GM12878 (cell line): ENCODE measurements at regions not wholly inside any gene's neighbourhood (a gene's known extent, or its start where the extent isn't known, plus 50 kb on each side); places are given as distances from the start of the nearest gene placed in this dataset.

Experiments
- ATAC-seq: fragments of 200-7000 bp; cut with Tn5 transposase; 3 replicates; pipeline ENCODE4 v1.9.1; 2020; ENCODE audit warnings: mild to moderate bottlenecking, moderate library complexity
- BruUV-seq: library from RNA; stranded (reverse); fragments of 400-500 nt; replicated peaks from 2 replicates; lab custom pipeline; 2021; lab: Mats Ljungman, UMichigan
- CTCF ChIA-PET: fragments of 300-600 bp; sonication (Branson Sonifier 250); formaldehyde crosslinking; extraction: SDS; loops from one replicate; lab custom pipeline; 2021; ENCODE audit warnings: inconsistent platforms; lab: Yijun Ruan, JAX
- POLR2A ChIA-PET: fragments of 350-600 bp; formaldehyde crosslinking; extraction: SDS; loops from one replicate; lab custom pipeline; 2021; ENCODE audit warnings: inconsistent platforms; lab: Charles Lee
- RAD21 ChIA-PET: fragments of 300-600 bp; sonication (Branson Sonifier 250); formaldehyde crosslinking; loops from one replicate; lab custom pipeline; 2023; ENCODE audit warnings: antibody characterized with exemption; ENCODE audit not compliant: unreplicated experiment; lab: Charles Lee
- SMC1A ChIA-PET: fragments of 300-600 bp; sonication (Branson Sonifier 250); formaldehyde crosslinking; loops from one replicate; lab custom pipeline; 2023; ENCODE audit not compliant: unreplicated experiment, uncharacterized antibody; lab: Charles Lee
- DNase-seq: peaks from one replicate; pipeline ENCODE4 v3.0.0-alpha.2; 2011; ENCODE audit warnings: low read depth, low spot score
- FAIRE-seq: peaks from 3 replicates; lab custom pipeline; 2011; peaks lifted over from hg19 to GRCh38; lab: Jason Lieb, UNC
- H2AFZ ChIP-seq: 2 replicates; pipeline ENCODE4 v1.6.0; 2011; ENCODE audit warnings: low read depth, low read length, control low read depth; ENCODE audit not compliant: control insufficient read depth
- H3K27ac ChIP-seq: 2 replicates; pipeline ENCODE4 v1.5.1; 2011; ENCODE audit warnings: control low read depth; ENCODE audit not compliant: control insufficient read depth, insufficient read depth
- H3K27me3 ChIP-seq, 2 experiments: replicated peaks in 1 of 2; 2 replicates each; pipeline versions ENCODE4 v1.6.0 to v1.6.1; 2011; ENCODE audit warnings: low read length in 1 of 2; ENCODE audit not compliant: control insufficient read depth in 2 of 2, insufficient read depth in 2 of 2
- H3K36me3 ChIP-seq, 2 experiments: 2 replicates each; pipeline ENCODE4 v1.5.1; 2011; ENCODE audit warnings: low read length in 1 of 2; ENCODE audit not compliant: control insufficient read depth in 2 of 2, insufficient read depth in 2 of 2
- H3K4me1 ChIP-seq: 2 replicates; pipeline ENCODE4 v1.6.1; 2011; ENCODE audit warnings: mild to moderate bottlenecking, low read length, moderate library complexity, mixed read lengths; ENCODE audit not compliant: control insufficient read depth, insufficient read depth
- H3K4me2 ChIP-seq: 2 replicates; pipeline ENCODE4 v1.6.0; 2011; ENCODE audit warnings: control low read depth; ENCODE audit not compliant: control insufficient read depth, insufficient read depth
- H3K4me3 ChIP-seq: fragments of 200-600 bp; sonication (generic); 2 replicates; pipeline ENCODE4 v1.5.1; 2016
- H3K79me2 ChIP-seq: 2 replicates; pipeline ENCODE4 v1.6.0; 2011; ENCODE audit warnings: low read length; ENCODE audit not compliant: control insufficient read depth, insufficient read depth
- H3K9ac ChIP-seq: 2 replicates; pipeline ENCODE4 v1.8.0; 2011; ENCODE audit warnings: low read length, control low read depth, mixed read lengths; ENCODE audit not compliant: control insufficient read depth, insufficient read depth
- H3K9me3 ChIP-seq: replicated peaks from 3 replicates; pipeline ENCODE4 v1.5.1; 2011; ENCODE audit warnings: mild to moderate bottlenecking, low read length; ENCODE audit not compliant: control insufficient read depth, insufficient read depth
- H4K20me1 ChIP-seq: 2 replicates; pipeline ENCODE4 v1.6.0; 2011; ENCODE audit not compliant: control insufficient read depth, insufficient read depth
- ASH2L ChIP-seq: fragments of 300-600, 200-600 bp; sonication (generic); IDR thresholded peaks from 2 replicates; pipeline ENCODE4 v1.6.1; 2017; ENCODE audit warnings: low read depth, mild to moderate bottlenecking, borderline replicate concordance
- BCL11A ChIP-seq: IDR thresholded peaks from 2 replicates; pipeline ENCODE4 v1.6.1; 2011; ENCODE audit warnings: low read depth, low read length
- BRCA1 ChIP-seq: IDR thresholded peaks from 2 replicates; pipeline ENCODE4 v1.6.1; 2011; ENCODE audit warnings: low read depth, low read length, improper control_type of control experiment
- CBFB ChIP-seq: IDR thresholded peaks from 2 replicates; pipeline ENCODE4 v1.6.1; 2016; ENCODE audit warnings: antibody characterized with exemption, low read depth
- ESRRA ChIP-seq: IDR thresholded peaks from 2 replicates; pipeline ENCODE4 v1.6.1; 2012; ENCODE audit warnings: mild to moderate bottlenecking, low read length, improper control_type of control experiment
- FOS ChIP-seq: IDR thresholded peaks from 3 replicates; pipeline ENCODE4 v1.6.1; 2011; ENCODE audit warnings: borderline replicate concordance; ENCODE audit not compliant: insufficient read length; ENCODE audit errors: extremely low read depth
- JUNB ChIP-seq: IDR thresholded peaks from 2 replicates; pipeline ENCODE4 v1.6.1; 2016; ENCODE audit warnings: antibody characterized with exemption, mild to moderate bottlenecking
- NBN ChIP-seq: fragments of 450-650 bp; IDR thresholded peaks from 2 replicates; pipeline ENCODE4 v1.6.1; 2016
- PAX5 ChIP-seq: IDR thresholded peaks from 2 replicates; pipeline ENCODE4 v1.6.1; 2011; ENCODE audit warnings: low read depth, low read length, borderline replicate concordance
- RELB ChIP-seq: fragments of 450-650 bp; IDR thresholded peaks from 2 replicates; pipeline ENCODE4 v1.6.1; 2017; ENCODE audit warnings: low read depth, mild to moderate bottlenecking, moderate library complexity
- STAT1 ChIP-seq: fragments of 450-650 bp; conservative IDR thresholded peaks from 2 replicates; pipeline ENCODE4 v1.6.1; 2014; ENCODE audit warnings: antibody characterized with exemption, mild to moderate bottlenecking
- SUZ12 ChIP-seq: fragments of 200-600 bp; sonication (generic); IDR thresholded peaks from one replicate; pipeline ENCODE4 v1.6.1; 2018; ENCODE audit warnings: antibody characterized with exemption, mild to moderate bottlenecking; ENCODE audit not compliant: unreplicated experiment
- TAF1 ChIP-seq: IDR thresholded peaks from 2 replicates; pipeline ENCODE4 v1.6.1; 2011; ENCODE audit warnings: mild to moderate bottlenecking, low read depth, low read length, borderline replicate concordance
- YY1 ChIP-seq: IDR thresholded peaks from 2 replicates; pipeline ENCODE4 v1.6.1; 2011; ENCODE audit warnings: low read depth, mild to moderate bottlenecking, low read length
- WGBS: methylation state at CpG from one replicate; pipeline ENCODE4 v1.1.6; 2016; ENCODE audit warnings: low lambda C conversion rate; ENCODE audit not compliant: insufficient replicate concordance, insufficient coverage; ENCODE audit errors: missing lambda C conversion rate; 5-methylcytosine and 5-hydroxymethylcytosine counted together
- in situ Hi-C: fragments of 300-500 bp; cut with MboI; formaldehyde crosslinking; loops from 9 replicates; pipeline ENCODE4 v1.14.3; 2018; ENCODE audit warnings: mixed read lengths
- intact Hi-C: fragments of 100-400 bp; cut with micrococcal nuclease; formaldehyde crosslinking; loops from one replicate; pipeline ENCODE4 v1.14.2; 2022; ENCODE audit not compliant: unreplicated experiment

- ChIA-PET CTCF (no interaction called here), POLR2A (no interaction called here), SMC1A (interaction anchor here (0.8 kb wide), 1 partner anchor 11 kb away, joined by 3 read pairs; no protein-coding TSS in a partner anchor), RAD21 (no interaction called here)
- Histone ChIP-seq H3K36me3 (no peaks in the 10 kb centered on the region), H3K79me2 (no peaks in the 10 kb centered on the region), H4K20me1 (no peaks in the 10 kb centered on the region), H3K27me3 (no peaks in the 10 kb centered on the region), H3K4me1 (no peaks in the 10 kb centered on the region), H2AFZ (no peak overlapping the region), H3K27ac (no peak overlapping the region), H3K4me3 (no peak overlapping the region), H3K9ac (no peak overlapping the region), H3K4me2 (no peak overlapping the region), H3K9me3 (no peaks in the 10 kb centered on the region)
- FAIRE-seq: no peak
- TF ChIP-seq BRCA1: no peak
- no peak for TF ChIP-seq ESRRA
- TF ChIP-seq FOS: no peak
- TF ChIP-seq RELB: no peak
- no peak for TF ChIP-seq STAT1
- intact Hi-C loops (no loop called here), in situ Hi-C loops (no loop called here)
- no TSS peak for BruUV-seq
- ATAC-seq: no peak
- WGBS: 0% methylated on average over 2 of the region's 2 CpGs
- DNase-seq: no peak
These were observed 1044.4 kb upstream of the DIAPH2 start for GRCh38 chrX:95640226-95640625.

- Histone ChIP-seq H3K79me2 (no peaks in the 10 kb centered on the region), H3K4me3 (no peak overlapping the region), H3K9ac (no peak overlapping the region), H4K20me1 (no peaks in the 10 kb centered on the region), H2AFZ (no peak overlapping the region), H3K9me3 (no peaks in the 10 kb centered on the region), H3K27ac (no peak overlapping the region), H3K4me1 (no peaks in the 10 kb centered on the region), H3K36me3 (no peaks in the 10 kb centered on the region), H3K4me2 (no peak overlapping the region), H3K27me3 (no peaks in the 10 kb centered on the region)
- ChIA-PET RAD21 (no interaction called here), CTCF (no interaction called here), POLR2A (no interaction called here), SMC1A (no interaction called here)
- in situ Hi-C loops (no loop called here), intact Hi-C loops (no loop called here)
- ATAC-seq (no peak), FAIRE-seq (no peak), DNase-seq (no peak)
- no TSS peak for BruUV-seq
- TF ChIP-seq SUZ12 (no peak), CBFB (no peak), JUNB (no peak), YY1 (no peak), BCL11A (no peak), PAX5 (no peak), NBN (no peak), ASH2L (no peak), TAF1 (no peak)
These were observed 1038.9 kb upstream of the DIAPH2 start for GRCh38 chrX:95645738-95646137.
